ENCODE measurements at regions not wholly inside any gene's neighbourhood (a gene's known extent, or its start where the extent isn't known, plus 50 kb on each side); places are given as distances from the start of the nearest gene placed in this dataset.

GRCh38 chr18:11553098-11553940 is 56.1 kb upstream of the SLC35G4 start:
- peak; percentile 9 to 52 for DNase-seq

- no peak for DNase-seq
Measured at GRCh38 chr18:11548916-11549551, 60.4 kb upstream of the SLC35G4 start.

GRCh38 chr18:11548396-11548795 is 61.0 kb upstream of the SLC35G4 start:
- no peak for DNase-seq

DNA sequence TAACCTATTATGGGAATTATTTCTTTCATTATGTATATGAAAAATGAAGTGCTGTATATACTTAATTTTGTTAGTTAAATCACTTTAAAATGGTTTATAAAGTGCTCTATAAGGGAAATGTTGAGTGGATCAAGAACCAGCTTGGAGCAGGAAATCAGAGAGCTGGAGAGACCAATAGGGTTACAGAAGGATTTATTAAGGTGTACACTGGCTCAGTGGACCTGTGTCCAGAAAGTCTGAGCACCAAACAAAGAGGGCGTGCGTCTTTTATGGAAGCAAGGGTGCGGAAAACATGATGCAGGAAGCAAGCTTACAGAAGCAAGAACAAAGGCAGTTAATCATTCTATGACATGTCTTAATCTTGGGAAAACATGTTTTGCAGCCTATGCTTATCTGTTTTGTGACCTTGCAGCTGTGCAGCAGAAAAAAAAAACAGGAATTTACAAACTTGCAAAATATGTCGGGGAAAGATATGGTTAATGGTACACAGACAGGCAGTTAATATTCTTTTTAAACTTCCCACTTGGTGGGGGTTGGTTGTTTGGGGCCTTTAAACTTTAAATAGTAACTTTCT is 65.2 kb upstream of the SLC35G4 start:
- no peak for DNase-seq

- no peak for DNase-seq
Measured at GRCh38 chr18:11541179-11541578, 68.2 kb upstream of the SLC35G4 start.

DNA sequence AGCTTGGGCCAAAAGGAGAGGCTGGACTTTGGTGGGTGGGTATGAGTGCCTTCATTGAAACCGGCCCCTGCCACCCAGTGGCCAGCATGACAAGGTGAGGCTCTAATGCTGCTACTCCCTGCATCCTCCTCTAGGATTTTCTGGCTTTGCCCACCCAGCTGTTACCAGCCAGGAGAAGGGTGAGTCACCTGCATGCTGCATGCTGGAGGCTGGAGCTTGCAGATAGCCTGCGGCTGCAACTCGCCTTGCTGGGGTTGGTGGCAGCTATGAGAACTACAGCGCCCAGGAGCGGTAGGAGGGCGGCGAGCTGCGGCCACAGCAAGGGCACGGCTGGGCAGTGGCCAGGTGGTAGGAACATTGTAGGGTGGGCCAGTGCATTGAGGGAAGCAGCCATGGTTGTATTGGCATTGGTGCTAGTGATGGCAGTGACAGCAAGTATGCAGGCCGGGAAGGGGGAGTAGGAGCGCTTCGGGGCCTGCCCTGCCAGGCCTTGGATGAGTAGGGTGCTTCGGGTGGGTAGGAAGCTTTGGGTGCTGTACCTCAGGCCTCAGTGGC is 75.4 kb upstream of the SLC35G4 start:
- no peak for DNase-seq

GRCh38 chr18:11533513-11533890 is 75.9 kb upstream of the SLC35G4 start:
- DNase-seq, result no peak

- DNase-seq, result no peak
Measured at GRCh38 chr18:11532758-11533512, 76.5 kb upstream of the SLC35G4 start.

DNA sequence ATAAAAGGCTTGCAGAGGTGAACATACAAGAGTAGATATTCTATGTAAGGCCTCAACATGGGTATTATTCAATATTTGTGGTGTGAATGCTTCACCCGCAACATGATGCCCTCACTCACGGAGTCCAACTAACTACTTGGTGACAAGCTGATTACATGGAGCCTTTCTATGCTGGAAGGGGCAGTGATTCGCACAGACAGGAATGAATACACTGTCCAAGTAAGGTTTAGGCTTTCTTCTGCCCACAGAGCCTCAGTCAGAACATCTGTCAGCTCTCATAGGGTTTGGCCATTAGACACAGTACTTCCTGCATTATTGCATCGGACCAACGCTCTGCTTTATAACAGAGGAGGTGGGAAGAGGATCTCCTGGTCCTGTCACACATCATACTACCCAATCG is 80.3 kb upstream of the SLC35G4 start:
- DNase-seq, result no peak

DNA sequence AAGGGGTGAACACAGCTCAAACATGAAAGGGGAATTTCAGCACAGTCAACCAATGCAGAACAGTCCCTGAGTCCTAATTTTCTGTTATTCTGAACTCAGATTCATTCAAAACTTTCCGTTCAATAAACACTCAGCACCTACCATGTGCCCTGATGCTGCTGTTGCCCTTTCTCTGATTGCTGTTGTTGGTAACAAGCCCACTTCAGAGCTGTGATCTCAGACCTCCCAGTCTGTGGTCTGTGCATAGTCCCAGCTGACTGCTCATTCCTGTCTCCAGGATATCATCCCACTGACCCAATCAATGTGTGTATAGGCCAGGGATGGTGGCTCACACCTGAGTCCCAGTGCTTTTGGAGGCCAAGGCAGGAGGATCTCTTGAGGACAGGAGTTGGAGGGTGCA is 82.7 kb upstream of the SLC35G4 start:
- DNase-seq, result no peak

DNA sequence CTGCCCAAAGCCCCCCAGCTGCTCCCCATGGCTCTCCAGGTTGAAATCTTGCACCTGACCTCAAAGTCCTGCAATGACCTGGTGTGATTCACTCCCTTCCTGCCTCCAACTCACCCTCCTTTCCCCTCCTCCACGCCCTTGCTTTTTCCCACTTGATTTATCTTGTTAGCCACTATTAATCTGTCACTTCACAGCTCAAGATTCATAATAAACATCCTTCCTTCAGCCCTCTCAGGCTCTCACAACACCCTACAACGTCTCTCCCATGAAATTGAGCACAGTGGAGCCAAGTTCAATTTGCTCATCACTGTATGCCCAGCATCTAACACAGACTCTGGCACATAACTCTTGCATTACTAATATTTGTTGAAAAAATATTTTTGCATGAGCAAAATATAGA is 85.6 kb upstream of the SLC35G4 start:
- no peak for DNase-seq

DNA sequence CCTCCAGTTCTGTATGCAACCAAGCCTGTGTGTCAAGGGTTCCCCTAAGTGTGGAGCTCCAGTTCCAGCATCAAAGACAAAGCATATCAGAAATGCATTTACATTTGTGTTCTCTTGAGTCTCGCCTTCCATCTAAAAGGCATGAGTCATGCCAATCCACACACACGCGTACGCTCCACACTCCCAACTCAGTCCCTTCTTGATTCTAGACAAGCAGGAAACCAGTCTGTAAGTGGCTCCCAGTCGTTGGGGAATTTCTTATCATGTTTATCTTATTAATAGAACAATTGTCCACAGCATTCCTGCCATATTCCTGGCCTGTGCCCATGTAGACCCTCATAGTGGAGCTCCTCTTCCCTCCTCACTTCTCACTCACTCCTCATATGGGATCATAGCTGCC is 86.4 kb upstream of the SLC35G4 start:
- DNase-seq, result no peak

GRCh38 chr18:11521853-11522252 is 87.5 kb upstream of the SLC35G4 start:
- no peak for DNase-seq

DNA sequence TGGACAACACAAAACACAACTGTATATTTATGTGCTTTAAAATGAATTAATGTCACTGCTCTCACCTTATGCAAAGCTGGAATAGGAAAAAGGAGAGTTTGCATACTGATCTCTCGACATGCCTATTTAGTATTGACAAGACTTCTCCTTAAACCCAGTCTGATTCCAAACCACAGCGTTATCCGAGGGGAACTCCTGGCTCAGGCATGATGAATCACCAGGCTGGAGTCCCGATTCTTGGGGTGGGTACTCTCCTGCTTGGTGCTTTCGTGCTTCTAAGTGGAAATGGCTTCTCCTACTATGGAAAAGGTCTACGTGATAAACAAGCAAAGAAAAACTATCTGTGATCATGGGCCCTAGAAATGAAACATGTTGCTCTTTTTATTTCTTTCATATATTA is 88.9 kb upstream of the SLC35G4 start:
- DNase-seq, result no peak

DNA sequence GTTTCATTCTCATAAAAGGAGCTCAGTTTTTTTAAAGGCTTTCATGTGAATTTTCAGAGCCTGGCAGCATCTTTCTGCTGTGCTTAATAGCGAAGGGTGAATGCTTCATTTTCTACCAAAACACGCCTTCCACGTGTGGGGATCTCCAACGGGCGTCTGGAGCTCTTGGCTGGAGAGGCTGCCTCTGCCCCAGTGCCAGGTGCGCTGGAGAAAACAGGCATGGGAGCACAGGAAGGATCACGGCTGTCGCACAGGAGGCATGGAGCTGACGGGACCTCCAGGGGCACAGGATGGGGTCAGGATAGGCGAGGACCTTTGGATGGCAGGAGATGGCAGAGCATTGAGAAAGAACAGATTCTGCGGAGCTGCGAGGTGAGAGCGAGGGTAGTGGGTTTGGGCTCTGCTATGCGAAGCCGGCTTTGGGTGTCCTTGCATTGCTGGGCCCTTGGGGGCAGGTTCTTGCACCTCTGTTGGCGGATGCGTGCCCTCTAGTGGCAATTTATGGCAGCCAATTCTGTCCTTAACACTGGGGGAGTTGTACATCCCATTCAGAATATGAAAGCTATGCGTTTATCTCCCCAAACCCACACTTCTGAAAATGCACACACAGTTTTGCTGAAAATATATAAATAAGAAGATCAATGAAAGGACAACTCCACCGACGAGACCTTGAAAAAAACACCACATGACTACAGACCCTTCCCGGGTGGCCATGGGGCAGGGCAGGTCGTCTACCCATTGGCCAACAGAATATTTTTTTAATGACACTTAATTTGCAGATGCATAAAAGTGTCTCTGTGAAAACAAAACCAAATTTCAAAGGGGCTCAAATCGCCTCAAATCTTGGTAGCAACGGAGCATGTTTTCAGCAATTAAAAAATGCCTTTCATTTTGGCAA is 90.4 kb upstream of the SLC35G4 start:
- peak; percentile 10 to 62 for DNase-seq

- DNase-seq, result no peak
Measured at GRCh38 chr18:11517704-11518103, 91.7 kb upstream of the SLC35G4 start.

GRCh38 chr18:11516751-11517503 is 92.5 kb upstream of the SLC35G4 start:
- DNase-seq, result no peak

DNA sequence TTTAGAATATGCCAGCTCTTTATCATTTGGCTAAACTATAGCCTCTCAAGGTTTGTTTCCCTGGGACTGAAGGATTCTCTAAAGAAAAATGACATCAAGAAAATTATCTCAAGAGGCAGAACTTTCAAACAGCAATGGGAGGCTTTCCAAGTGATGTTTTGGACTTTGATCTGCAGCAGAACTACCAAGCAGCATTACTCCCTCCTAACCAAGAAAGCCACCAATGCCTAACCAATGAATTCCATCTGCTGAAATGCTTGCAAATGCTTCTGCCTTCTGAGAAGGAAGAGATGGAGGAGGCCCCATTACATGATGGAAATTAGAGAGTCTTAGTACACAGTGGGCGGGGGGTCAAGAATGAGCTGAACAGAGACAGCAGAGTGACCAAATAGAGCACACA is 95.1 kb upstream of the SLC35G4 start:
- DNase-seq, result no peak

- no peak for DNase-seq
Measured at GRCh38 chr18:11512096-11513025, 97.0 kb upstream of the SLC35G4 start.

DNA sequence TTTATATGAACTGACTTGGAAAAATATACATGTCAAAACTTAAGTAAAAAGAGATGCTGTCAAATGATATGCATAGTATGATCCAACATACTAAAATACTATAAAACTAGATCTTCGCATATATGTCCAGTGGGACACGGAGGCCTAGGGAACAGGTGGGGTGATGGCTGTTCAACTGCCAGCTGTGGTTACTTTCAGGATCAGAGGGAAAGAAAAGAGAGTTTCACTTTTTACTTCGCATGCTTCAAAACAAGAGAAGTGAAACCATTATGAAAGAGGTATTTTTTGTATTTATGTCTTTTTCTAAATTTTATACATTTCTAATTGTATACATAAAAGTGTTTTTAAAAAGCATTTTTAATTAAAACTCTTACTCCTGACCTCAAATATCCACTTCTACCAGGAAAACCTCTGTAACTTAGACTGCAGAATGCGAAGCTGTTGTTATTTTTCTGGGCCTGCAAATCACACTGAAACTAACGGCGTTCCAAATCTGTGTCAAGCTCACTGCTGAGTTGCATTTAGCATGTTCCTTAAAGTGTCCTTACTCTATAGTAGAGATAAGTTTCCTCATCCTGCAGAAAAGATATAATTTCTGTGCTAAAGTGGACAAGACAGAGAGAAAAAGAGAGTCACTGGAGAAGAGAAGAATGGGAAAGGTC is 97.8 kb upstream of the SLC35G4 start:
- DNase-seq, result peak in 1 of 2 donors; percentile 1

All from inflammatory macrophage treated with lipopolysaccharide for 1 hour (primary cell).